Motor neuron (in vitro differentiated cells): ENCODE measurements at regions not wholly inside any gene's neighbourhood (a gene's known extent, or its start where the extent isn't known, plus 50 kb on each side); places are given as distances from the start of the nearest gene placed in this dataset.
A peak's percentile ranks its signal among the peaks of the same experiment; 100 is the strongest.

Source experiments
- ATAC-seq, 8 experiments: fragments of 200-7000 bp; cut with Tn5 transposase; replicated peaks in 6 of 8; 2 replicates each; pipeline ENCODE4 v1.8.0; 2021; ENCODE audit warnings: mild to moderate bottlenecking in 8 of 8, moderate library complexity in 8 of 8
- H3K27ac ChIP-seq, 2 donors: fragments of 250-450 bp; sonication (Bioruptor Pico); 2 replicates each; pipeline ENCODE4 v1.9.0; 2021; ENCODE audit warnings: antibody characterized with exemption in 2 of 2, mild to moderate bottlenecking in 2 of 2, moderate library complexity in 1 of 2
- H3K4me1 ChIP-seq, 2 donors: fragments of 250-450 bp; sonication (Bioruptor Pico); replicated peaks in 1 of 2; 2 replicates each; pipeline ENCODE4 v1.6.1; 2021; ENCODE audit warnings: antibody characterized with exemption in 2 of 2, mild to moderate bottlenecking in 2 of 2, moderate library complexity in 1 of 2
- H3K4me3 ChIP-seq, 5 donors: fragments of 250-450 bp; sonication (Bioruptor Pico); 2 replicates each; pipeline ENCODE4 v1.9.0; 2021; ENCODE audit warnings: antibody characterized with exemption in 5 of 5, mild to moderate bottlenecking in 5 of 5, moderate library complexity in 4 of 5
- WGBS, 10 experiments: fragments of 450-650 bp; shearing (Covaris generic); methylation state at CpG; one replicate each; pipeline ENCODE4 v1.0.0; 2022; 5-methylcytosine and 5-hydroxymethylcytosine counted together
- in situ Hi-C, 9 experiments: fragments of 400-800 bp; cut with MboI; loops; one replicate each; pipeline ENCODE4 v1.15.0; 2021; ENCODE audit warnings: low sequenced_read_pairs in 9 of 9, low pct_unique_long_range_greater_than_20kb in 2 of 9; ENCODE audit not compliant: unreplicated experiment in 9 of 9

DNA sequence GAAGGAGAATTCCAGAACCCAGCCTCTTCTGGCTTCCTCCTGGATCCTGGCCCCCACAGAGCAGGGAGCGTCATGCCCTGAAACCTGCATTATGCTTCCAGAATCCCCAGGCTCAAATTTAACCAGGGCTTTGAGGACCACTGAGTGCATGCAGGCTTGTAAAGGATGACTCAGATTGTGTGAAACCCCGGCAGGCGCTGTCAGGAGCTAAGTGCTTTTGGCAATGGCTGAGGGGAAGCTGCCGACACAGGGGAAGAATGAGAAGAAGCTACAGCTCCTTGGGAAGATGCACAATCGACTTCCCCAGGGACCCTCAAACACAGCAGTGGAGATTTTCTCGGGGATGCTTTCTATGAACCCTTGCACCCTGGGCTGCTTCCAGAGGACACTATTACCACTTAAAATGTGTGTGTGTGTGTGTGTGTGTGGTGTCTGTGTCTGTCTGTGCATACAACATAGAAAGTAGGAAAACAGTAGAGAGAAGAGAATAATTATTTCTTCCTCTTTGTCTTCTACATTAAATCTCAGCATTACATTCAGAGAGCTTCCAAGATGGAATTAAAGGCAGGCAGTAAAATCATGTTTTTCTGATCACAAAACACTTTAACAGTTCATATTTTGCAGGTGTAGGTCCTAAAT lies 183.5 kb upstream of the INHBA start:
- in situ Hi-C loops: no loop called here
- 0 to 80% (median 33%) methylated on average over 1 to 5 of the region's 6 CpGs; no CpG with 5 or more reads in 3 of the 10 experiments for WGBS, 10 experiments
- no peaks in the 10 kb centered on the region for H3K4me1 ChIP-seq
- H3K27ac ChIP-seq: no peak overlapping the region
- peak; percentile 28 to 82 (median 57) for ATAC-seq
- no peak overlapping the region for H3K4me3 ChIP-seq

- 20 to 100% (median 70%) methylated on average over 1 to 5 of the region's 6 CpGs; no CpG with 5 or more reads in 3 of the 10 experiments for WGBS, 10 experiments
- no peak for ATAC-seq
- Histone ChIP-seq H3K4me1 (no peaks in the 10 kb centered on the region), H3K4me3 (no peak overlapping the region), H3K27ac (no peak overlapping the region)
- in situ Hi-C loops: no loop called here
These were observed 182.9 kb upstream of the INHBA start for GRCh38 chr7:41885748-41886147.

- ATAC-seq: no peak
- H3K4me1 ChIP-seq: no peaks in the 10 kb centered on the region
- no peak overlapping the region for H3K27ac ChIP-seq
- in situ Hi-C loops: no loop called here
- H3K4me3 ChIP-seq: no peak overlapping the region
These were observed 182.2 kb upstream of the INHBA start for GRCh38 chr7:41885078-41885477.

DNA sequence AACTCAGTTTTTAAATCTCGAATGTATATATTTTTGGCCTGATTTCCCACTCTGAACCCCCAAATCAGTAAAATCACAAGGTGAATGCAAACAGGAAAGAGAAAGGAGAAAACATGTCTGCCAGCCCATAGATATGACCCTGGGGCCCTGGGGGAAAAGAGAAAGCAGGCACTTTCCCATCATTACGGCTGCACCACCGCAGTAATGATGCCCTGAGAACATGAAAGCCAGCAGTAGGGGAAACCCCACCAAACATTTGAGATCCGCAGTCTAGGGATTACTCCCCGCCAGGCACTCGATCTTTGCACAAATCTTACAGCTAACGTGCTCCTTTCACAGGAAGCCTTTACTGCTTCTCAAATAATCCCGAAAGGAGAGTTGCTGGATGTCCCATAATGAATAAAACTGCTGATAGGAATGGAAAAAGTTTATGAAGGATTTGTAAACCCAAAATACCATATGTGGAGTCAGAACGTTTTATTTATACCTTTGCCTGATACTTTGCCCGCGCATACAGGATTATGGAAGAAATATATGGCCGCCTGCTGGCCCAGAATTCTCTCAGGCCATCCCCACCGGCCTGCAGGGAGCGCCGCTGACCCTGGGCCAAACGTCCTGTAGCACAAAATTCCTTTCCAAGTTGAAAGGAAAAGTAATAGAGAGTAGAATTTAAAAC lies 180.0 kb upstream of the INHBA start:
- in situ Hi-C loops: no loop called here
- no peaks in the 10 kb centered on the region for H3K4me1 ChIP-seq
- WGBS, 10 experiments: 85 to 100% (median 90%) methylated on average over 1 to 12 of the region's 16 CpGs; no CpG with 5 or more reads in 3 of the 10 experiments
- H3K27ac ChIP-seq: no peak overlapping the region
- H3K4me3 ChIP-seq: no peak overlapping the region
- no peak for ATAC-seq

GRCh38 chr7:41882256-41882655 lies 179.4 kb upstream of the INHBA start:
- H3K4me3 ChIP-seq: no peak overlapping the region
- no peak overlapping the region for H3K27ac ChIP-seq
- no peak for ATAC-seq
- WGBS, 10 experiments: 63 to 100% (median 80%) methylated on average over 1 to 3 of the region's 5 CpGs; no CpG with 5 or more reads in 2 of the 10 experiments
- in situ Hi-C loops: no loop called here
- H3K4me1 ChIP-seq: no peaks in the 10 kb centered on the region

DNA sequence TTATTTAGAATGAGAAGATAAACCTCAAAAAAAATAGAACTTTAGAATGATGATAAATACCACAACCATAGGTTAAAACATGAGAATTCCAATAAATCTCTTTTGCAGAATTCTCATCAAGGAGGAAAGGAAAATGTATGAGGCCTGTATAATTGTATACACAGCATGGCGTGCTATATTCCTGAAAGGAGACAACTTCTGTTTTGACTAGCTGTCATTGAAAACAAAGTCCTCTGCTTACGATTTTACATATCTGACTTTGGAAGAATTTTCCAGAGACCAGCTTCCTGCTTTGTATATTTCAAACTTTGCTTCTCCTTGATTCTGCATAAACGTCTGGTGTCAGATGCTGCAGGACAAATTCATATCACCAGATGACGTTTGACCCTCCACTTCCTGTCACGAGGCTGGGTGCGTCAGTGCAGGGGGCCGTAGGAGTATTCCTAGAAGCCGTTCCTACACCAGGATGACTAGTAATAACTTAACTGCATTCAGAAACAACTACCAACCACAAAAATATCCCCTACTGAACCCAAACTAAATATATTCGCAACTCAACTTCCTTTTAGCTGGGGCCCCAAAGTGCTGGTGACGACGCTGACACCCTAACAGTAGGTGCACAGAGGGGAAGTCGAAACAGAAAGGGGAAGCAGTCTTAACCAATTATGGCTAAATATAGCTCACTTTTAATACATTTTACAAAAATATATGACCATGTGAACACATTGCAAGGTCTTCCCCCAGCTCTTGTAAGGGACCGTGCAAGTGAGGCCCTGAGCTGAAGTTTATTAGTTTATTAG lies 178.6 kb upstream of the INHBA start:
- Histone ChIP-seq H3K4me3 (no peak overlapping the region), H3K27ac (no peak overlapping the region), H3K4me1 (no peaks in the 10 kb centered on the region)
- 78 to 98% (median 90%) methylated on average over 2 to 12 of the region's 13 CpGs for WGBS, 10 experiments
- no peak for ATAC-seq
- in situ Hi-C loops: no loop called here

GRCh38 chr7:41880107-41880506 lies 177.2 kb upstream of the INHBA start:
- ATAC-seq: no peak
- no peak overlapping the region for H3K4me3 ChIP-seq
- no peaks in the 10 kb centered on the region for H3K4me1 ChIP-seq
- H3K27ac ChIP-seq: no peak overlapping the region
- in situ Hi-C loops: no loop called here
- 0 to 100% (median 28%) methylated on average over 1 to 3 of the region's 3 CpGs; no CpG with 5 or more reads in 6 of the 10 experiments for WGBS, 10 experiments

GRCh38 chr7:41879403-41879802 lies 176.5 kb upstream of the INHBA start:
- 62 to 100% (median 84%) methylated on average over 4 to 5 of the region's 5 CpGs; no CpG with 5 or more reads in 1 of the 10 experiments for WGBS, 10 experiments
- no peak for ATAC-seq
- H3K4me1 ChIP-seq: no peaks in the 10 kb centered on the region
- in situ Hi-C loops: no loop called here
- H3K27ac ChIP-seq: no peak overlapping the region
- H3K4me3 ChIP-seq: no peak overlapping the region

DNA sequence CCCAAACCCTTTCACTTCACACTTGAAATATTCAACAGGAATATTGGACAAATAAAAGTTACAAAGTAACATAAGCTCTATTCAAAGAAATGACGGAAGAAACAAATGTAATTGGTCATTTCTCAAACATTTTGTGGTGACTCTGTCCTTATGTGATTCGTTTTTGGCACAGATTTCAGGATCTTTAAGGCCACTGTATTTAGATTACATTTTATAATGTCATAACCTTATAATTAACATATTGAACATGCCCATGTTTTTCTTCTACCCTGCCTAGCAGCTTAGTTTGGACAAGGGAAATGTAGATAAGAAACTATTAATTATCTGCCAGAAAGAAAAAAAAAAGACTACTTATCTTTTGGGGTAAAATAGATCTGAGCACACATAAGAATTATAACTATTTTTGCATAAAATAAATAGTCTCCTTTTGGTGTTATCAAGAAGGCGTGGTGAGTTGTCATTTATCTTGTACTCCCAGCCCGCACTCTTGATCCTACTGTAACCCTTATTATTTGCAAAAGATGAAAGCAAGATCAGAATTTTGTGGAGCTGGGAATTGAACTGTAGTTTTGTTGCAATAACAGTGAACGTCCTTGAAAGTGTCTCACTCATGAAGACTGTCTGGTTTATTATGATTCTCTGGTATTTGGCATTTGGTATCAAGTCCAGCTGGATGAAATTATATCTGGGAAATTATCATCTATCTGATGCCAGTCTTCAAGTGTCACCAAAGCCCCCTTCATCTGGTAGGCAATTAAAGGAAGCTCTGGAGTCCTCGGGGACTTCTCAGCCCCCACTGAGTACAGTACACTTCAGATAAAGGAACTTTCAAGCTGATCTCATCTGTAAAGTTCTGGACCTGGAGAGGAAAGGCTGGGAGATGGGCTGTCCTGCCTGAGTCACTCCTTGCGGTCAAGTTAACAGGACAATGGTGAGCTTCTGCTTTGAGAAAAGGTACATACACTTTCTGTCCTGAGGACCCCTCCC lies 175.7 kb upstream of the INHBA start:
- no peak overlapping the region for H3K4me3 ChIP-seq
- in situ Hi-C loops: no loop called here
- no peak for ATAC-seq
- H3K27ac ChIP-seq: no peak overlapping the region
- H3K4me1 ChIP-seq: no peaks in the 10 kb centered on the region
- WGBS, 10 experiments: 31 to 100% (median 74%) methylated on average over 1 to 7 of the region's 7 CpGs

DNA sequence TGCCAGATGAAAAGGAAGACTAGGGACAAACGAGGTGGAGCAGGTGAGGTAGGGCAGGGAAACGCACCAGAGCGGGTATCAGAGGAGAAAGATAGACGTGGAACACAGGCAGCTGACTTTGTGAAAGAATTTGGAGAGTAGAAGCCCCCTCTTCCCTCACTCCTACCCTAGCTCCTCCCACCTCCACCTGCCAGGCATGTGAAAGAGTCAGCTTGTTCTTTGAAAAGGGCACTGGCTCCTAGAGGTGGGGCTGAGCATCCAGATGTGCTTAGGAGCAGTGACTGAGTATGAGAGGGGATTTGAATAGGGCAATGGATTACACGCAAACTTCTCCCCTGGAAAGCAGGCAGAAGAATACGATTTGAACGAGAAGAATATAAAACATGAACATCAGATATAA lies 174.2 kb upstream of the INHBA start:
- ATAC-seq: no peak
- Histone ChIP-seq H3K27ac (no peak overlapping the region), H3K4me1 (no peaks in the 10 kb centered on the region), H3K4me3 (no peak overlapping the region)
- 50 to 100% (median 85%) methylated on average over 2 to 4 of the region's 7 CpGs; no CpG with 5 or more reads in 3 of the 10 experiments for WGBS, 10 experiments
- in situ Hi-C loops: no loop called here

DNA sequence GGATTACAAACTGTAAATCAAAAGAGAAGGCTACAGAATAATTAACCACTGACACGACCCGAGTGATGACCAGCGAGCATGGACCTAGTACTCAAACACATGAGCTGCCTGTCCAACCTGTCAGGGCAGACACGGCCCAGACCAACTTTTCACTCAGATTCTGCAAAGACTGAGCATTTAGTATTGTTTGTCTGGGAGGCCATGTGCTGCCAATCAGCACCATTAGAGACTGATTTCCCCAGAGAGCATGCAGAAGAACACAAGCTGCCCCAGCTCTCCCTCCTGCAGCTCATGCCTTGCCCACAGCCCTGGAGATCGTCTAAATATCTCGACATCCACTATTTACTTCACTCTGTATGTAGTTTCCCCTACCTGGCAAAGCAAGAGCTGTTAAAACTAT lies 172.6 kb upstream of the INHBA start:
- Histone ChIP-seq H3K4me3 (no peak overlapping the region), H3K27ac (no peak overlapping the region), H3K4me1 (no peaks in the 10 kb centered on the region)
- in situ Hi-C loops: no loop called here
- no peak for ATAC-seq
- 34 to 100% (median 100%) methylated on average over 1 to 5 of the region's 6 CpGs; no CpG with 5 or more reads in 1 of the 10 experiments for WGBS, 10 experiments

DNA sequence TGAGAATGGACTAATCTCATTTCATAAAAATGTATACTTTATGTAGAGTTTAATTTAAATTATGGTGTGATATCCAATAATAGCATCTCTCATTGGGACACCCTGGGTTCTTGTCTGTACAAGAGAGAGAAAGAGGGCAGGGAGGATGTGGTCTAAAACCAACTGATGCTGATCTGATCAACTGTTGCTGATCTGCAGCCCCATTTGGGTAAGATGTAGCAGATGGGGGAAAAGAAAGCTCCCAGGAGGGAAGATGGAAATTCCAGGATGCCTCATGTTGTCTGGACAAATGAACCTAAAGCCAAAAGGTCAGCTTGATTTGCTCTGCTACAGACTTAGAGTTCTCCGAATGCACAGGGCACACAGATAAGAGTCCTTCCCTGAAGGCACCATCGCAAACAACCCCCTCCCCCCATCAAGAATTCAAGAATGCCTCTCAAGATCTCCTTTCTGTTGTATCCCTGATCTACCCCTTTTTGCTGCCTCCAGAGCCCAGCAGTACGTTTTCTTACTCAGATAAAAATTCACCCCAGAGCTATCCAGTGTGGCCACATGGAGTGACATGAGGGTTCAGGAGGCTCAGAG lies 171.4 kb upstream of the INHBA start:
- H3K4me3 ChIP-seq: no peak overlapping the region
- H3K4me1 ChIP-seq: no peaks in the 10 kb centered on the region
- H3K27ac ChIP-seq: no peak overlapping the region
- no peak for ATAC-seq
- in situ Hi-C loops: no loop called here
- 40 to 100% (median 68%) methylated on average over 1 to 2 of the region's 3 CpGs; no CpG with 5 or more reads in 5 of the 10 experiments for WGBS, 10 experiments
